Stimulated activated CD4-positive, alpha-beta T cell treated with anti-CD3 and anti-CD28 coated beads, Interleukin-12 subunit alpha, Interleukin-12 subunit beta, amount 100 ng/mL, for 24 hours (primary cell): ENCODE measurements at regions not wholly inside any gene's neighbourhood (a gene's known extent, or its start where the extent isn't known, plus 50 kb on each side); places are given as distances from the start of the nearest gene placed in this dataset.

Experiments used
- DNase-seq, 2 experiments: peaks; one replicate each; pipeline ENCODE4 v3.0.0-alpha.2; 2020; ENCODE audit warnings: low read depth in 2 of 2

DNA sequence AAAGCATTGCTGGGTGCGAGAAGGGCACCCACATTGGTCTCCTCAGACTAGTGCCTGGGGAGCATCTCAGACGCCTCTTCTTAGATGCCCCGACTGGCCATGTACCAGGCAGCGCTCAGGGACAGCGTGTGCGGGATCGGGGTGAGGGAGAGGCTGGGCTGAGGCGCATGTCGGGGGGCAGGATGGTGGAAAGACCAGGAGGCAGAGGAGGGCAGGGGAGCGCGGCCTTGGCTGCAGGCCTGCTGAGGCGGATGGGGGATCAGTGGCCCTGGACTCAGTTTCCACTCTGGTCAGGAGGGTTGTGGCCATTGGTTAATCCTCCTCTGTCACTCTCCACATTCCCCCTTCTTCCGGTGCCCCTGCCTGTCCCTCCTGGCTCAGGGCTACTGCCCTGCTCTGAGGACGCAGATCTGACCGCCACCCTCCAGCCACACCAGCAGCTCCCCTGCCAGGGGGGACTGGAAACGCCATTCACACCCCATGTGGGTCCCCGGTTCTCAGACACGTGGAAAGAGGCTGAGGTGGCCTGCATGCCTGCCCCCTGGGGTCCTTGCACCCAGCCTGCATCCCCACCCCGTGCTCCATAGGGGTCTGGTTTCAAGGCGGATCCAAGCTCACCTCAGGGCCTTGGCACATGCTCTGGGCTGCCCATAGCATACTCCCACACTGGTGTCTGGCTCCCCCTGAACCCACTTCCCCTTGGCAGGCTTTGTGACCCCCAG, 105.9 kb downstream of the CPZ start:
- no peak for DNase-seq

DNA sequence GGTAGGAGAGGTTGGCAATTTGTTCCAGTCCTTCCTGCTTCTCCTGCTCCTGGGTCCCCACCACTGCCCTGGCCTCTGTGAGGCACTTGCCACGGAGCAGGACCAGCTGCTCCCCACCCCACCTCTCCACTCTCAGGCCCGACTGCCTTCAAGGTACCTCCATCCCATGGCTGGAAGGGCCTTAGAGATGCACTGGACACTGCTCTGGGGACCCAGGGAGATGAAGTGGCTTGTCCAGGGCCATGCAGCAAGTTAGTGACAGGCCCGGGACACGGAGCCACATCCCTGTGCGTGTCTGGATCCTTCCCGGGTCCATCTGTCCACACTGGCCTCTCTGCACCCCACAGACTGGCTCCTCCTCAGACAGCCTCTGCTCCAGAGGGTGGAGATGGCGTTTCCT, 105.3 kb downstream of the CPZ start:
- DNase-seq, result no peak

DNA sequence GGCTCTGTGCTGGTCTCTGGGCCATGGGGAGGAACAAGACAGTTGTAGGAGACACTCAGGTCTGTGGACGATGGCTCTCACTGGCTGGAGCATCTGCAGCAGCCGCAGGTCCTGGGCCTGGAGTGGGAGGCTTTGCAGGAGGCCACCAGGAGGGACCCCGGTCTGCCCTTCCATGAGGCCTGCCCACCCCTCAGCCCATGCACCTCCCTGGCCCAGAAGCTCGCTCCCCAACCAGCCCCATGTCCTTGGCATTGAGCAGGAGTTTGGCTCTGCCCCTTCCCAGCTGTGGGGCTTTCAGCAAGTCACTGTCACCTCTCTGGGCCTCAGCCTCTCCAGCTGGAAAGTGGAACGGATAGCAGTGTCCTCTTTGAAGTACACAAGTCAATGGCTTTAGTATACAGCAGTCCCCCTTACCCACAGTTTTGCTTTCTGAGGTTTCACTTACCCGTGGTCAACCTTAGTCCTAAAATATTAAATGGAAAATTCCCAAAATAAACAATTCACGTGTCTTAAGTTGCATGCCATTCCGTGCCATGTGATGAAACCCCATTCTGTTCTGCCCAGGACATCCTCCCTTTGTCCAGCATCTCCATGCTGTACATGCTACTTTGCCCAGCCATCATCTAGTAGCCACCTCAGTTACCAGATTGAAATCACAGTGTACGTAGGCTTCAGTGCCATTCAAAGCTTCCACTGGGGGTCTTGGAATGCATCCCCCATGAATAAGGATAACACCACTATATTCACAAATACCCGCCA, 104.0 kb downstream of the CPZ start:
- no peak for DNase-seq

DNA sequence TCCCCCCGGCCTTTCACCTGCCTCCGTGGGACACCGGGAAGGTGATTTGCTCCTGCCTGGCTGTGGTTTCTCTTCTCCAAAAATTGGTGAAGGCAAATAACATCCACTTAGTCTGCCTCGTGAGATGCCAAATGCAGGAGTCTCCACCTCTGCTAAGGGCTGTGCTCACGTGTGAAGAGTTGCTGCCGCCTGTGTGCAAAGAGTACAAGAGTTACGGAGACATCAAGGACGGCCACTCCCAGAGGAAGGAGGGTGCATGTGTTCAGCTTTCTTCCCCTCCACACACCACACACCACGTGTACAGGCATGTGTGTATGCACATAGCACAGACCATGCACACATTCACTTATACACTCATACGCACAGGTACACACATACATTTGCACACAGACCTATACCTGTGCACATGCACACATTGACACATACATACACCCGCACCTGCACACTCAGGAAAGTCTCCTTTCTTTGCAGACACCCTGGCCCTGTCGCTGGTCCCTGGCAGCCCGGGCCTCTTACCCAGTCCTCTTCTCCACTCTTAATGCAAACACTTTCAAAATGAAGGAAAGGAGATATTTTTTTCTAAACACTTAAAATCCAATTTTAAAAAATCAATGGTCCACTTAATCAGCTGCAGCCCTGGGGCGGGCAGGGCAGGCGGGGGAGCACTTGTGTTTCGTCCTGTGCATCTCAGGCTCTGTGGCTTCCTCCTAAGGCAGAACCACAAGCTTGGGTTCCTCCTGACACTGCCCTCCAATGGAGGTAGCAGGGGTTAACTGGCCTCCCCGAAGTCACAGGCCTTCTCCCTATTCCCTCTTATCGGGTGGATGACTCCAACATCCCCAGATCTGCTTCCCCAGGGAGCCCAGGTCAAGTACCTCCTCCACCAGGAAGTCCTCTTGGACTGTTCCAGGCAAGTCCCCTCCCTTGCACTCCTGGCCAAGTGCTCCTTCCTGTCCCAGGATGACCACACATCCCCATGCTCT, 103.0 kb downstream of the CPZ start:
- no peak for DNase-seq

DNA sequence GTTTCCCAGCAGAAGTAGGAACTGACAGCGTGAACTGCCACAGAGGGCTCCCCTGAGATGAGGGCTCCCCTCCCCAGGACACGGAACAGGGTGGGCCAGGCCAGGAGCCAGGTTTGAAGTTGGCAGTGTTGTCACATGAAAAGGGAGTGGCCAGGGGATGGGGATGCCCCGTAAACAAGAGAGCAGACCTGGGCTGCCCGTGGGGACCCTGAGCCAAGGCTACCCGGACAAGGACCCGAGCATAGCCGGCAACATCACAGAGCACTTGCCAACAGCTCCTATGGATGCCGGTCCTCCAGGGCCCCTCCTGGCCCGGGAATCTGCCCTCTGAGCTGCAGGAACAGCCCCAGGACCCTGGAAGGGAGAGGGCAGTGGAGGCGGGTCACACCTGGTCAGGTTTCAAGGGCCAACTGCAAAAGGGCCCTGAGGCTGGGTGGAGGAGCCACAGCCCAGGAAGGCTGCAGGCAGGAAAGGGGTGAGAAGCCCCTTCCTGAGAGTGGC, 102.1 kb downstream of the CPZ start:
- DNase-seq, result no peak

DNA sequence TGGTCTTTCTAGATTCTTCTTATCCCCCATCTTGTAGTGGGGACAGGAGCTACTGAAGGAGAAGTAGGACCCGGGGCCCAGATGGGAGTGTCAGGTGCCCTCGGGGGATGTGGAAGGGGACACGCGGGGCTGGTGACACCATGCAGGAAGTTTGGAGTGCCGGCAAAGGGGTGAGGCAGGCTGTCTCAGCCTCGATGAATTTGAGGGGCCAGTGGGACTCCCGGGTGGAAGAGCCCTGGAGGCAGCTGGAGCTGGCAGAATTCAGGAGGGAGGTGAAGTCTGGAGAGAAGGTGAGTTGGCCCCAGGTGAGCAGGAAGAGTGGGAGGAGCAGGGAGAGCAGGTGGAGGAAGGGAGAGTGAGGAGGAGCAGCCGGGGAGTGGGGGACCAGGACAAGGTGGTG, 101.7 kb downstream of the CPZ start:
- DNase-seq, result no peak

DNA sequence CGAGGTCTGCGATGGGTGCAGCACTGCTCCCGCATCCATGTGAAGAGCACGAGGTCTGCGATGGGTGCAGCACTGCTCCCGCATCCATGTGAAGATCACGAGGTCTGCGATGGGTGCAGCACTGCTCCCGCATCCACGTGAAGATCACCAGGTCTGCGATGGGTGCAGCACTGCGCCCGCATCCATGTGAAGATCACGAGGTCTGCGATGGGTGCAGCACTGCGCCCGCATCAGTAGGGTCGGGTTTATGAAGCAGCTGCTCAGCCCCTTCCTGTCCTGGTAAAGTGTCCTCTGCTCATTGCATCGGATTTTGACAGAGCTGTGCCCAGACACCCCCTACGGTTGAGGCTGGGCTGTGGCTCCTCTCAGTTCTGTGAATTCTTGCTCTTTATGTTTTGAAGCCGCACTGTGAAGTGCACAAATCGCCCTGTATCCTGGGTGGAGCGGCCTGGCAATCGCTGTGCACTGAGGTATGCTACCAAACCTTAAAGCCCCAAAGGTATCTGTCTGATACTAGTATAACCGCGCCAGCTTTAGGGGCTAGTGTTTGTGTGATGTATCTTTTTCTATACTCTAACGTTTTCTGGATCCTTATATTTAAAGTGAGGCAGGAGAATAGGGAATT, 98.7 kb downstream of the CPZ start:
- DNase-seq, result no peak

DNA sequence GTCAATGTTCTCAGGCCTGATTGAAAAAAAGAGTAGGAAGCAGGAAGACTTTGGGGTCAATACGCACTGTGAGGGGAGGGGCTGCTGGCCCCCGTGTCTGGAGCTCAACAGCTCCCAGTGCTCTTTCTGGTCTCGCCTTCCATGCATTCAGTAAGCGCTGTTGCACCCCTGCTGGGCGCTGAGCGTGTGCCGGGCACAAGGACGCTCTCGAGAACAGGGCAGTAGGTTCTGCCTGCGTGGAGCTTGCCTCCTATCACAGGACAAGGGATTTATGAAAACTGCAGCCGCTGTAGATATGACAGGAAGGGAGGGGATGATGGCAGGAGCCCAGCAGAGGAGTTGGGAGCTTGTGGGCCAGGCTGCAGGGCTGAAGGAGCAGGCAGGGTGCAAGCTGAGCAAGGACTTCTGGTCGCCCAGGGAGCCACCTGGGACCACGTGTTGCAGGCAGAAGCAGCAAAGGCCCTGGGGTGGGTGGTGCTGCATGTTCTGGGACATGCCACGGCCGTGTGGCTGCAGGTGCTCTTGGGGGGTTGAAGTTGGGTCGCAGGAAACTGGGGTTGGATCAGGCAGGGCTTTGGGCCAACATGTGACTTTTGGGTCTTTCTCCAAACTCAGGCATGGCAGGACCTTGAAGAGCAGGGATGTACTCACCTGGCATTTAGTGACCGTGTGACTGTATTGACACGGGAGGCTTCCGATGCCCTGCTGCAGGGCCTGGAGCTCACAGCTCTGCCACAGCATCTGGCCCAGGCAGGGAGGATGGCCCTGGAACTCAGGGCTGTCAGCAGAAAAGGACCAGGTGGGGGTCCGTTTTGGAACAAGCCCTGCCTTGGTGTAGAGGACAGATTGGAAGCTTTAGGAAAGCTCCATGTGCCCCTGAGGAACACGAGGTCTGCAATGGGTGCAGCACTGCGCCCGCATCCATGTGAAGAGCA, 97.9 kb downstream of the CPZ start:
- DNase-seq, result no peak

DNA sequence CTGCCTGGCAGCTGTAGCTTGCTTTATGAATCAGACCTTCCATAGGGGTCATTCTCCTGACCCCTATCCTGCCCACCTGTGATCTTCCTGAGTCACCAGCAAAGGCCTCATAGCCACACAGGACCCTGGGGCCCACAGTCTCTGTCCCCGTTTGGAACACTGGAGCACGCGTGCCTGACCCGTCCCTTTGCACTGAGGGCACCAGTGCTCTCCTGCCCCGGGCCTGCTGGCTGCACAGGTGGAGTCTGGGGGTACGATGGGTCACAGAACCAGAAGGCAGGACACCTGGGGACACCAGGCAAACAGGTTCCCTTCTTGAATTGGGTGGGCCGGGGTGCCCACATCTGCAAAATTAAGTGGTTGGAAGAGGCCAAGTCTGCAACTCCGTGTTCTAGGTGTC, 97.2 kb downstream of the CPZ start:
- DNase-seq, result no peak

DNA sequence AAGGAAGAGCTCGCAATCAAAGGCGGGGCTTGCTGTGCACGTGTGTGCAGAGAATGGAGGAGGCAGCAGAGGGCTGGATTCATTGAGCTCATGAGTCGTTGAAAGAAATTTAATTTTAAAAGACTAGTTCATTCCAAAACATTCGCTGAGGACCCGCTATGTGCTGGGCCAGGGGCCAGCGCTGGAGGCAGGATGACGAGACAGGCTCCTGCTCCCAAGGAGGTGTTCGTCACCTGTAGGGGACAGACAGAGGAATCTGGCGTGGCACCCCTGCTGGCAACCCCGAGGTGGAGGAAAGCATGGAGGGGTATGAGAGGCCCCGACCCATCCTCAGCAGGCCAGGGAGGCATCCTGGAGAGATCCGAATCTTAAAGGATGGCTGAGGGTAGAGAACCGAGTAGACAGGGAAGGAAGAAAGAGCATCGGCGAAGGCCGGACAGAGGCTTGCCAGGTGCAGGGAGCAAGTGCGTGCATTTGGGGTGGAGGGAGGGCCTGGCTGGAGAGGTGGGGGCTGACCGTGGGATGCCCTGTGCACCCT, 96.4 kb downstream of the CPZ start:
- no peak for DNase-seq

DNA sequence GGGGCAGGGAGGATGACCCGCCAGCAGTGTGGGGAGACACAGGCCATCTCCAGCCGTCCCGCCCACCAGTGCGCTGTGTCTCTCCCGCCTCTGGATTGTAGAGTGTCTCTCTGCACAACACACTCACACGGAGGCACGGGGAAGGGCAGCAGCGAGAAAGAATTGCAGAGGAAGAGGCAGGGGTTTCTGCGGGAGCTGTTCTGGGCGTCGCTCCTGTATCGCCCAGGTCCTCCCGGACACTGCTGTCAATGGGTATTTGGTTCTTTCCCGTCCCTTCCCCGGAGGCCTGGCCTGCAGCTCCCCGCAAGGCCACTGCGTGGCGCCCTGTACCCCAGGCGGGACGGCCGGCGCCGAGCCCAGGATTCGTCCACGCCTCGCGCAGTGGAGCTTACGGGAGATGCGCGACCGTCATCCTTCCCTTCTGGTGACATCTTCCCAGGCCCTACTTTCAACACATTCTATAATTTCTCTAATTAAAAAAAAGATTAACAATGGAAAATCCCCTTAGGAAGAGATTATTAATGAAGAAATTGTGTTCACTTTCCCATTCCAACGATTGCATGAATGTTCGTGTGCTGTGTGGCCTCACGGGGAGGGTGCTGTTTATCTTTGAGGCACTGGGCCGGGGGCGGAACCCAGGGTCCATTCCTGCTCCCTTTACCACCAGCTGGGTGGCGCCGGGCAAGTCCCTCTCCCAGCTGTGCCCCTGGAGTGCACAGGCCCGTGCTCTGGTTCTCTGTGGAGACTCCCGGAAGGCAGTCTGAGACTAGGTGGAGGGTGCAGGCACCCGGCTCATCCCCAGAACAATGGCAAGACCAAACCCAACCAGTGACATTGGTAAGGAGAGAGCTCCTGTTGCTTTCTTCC, 95.7 kb downstream of the CPZ start:
- DNase-seq, result peak in 1 of 2 experiments; percentile 14

DNA sequence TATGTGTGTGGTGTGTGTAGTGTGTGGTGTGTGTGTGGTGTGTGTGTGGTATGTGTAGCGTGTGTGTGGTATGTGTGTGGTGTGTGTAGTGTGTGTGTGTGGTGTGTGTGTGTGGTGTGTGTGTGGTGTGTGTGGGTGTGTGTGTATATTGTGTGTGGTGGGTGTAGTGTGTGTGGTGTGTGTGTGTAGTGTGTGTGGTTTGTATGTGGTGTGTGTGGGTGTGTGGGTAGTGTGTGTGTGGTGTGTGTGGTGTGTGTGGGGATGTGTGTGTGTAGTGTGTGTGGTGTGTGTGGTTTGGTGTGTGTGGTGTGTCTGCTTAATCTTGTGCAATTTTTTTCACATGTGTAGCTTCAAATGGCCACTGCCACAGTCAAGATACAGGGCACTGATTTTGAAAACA, 94.5 kb downstream of the CPZ start:
- no peak for DNase-seq

DNA sequence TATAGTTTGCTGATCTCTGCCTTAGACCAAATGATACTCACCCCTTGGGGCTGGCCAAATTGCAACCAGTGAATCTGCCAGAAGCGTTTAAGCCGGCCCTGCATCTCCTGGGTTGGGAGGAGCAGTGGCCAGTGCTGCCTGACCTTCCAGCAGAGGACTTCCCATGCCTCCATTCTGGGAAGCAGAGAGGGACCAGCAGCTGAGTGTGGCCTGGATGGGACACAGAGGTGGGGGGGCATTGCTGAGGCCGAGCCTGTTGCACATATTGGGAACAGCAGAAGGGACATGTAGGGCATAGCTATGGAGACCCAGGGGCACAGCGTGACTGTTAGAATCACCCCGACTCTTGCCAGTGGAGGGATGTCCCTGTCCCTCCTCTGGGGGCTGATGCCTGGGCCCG, 93.3 kb downstream of the CPZ start:
- DNase-seq, result no peak

DNA sequence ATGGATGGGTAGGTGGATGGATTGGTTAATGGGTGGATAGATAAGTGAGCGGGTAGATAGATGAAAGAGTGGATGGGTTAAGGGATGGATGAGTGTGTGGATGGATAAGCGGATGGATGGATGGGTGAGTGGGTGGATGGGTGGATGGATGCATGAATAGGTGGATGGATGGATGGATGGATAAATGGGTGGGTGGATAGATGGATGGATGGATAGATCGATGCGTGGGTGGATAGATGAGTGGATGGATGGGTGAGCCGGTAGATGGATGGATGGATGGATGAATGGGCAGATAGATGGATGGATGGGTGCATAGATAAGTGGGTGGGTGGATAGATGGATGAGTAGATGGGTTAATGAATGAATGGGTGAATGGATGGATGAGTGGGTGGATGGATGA, 90.9 kb downstream of the CPZ start:
- no peak for DNase-seq

DNA sequence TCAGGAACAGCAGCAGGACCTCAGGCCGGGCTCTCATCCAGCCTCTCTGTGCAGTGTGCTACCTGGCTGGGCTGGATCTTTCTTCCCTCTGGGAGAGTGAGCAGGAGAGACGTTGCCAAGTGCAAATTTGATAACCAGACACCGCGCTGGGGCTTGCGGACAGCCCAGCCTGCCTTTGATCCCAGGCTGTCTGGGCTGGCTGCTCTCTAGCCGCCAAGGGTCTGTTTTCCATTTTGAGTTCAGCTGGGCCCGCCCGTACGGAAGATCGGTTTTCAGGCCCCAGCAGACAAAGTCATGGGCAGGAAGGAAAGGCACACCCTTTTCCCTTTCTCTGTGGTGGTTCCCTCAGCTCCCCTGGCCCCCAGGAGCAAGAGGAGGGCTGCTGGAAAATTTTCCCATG, 90.2 kb downstream of the CPZ start:
- no peak for DNase-seq

DNA sequence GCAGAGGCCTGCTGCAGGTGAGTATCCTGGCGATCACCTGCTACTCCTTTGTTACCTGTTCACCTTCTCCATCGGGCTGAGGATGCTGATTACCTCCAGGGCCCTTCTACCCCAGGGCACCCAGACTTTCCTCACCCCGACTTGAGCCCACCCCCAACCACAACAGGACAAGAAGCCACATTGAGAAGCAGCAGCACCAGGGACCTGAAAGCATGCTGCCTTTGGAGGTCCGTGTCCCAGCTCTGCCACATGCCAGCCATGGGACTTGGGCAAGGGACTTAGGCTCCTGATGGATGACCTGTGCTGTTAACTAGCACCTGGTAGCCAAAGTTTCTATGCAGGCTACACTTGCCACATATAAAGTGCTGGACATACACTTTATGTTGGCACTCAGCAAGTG, 89.7 kb downstream of the CPZ start:
- DNase-seq, result no peak

DNA sequence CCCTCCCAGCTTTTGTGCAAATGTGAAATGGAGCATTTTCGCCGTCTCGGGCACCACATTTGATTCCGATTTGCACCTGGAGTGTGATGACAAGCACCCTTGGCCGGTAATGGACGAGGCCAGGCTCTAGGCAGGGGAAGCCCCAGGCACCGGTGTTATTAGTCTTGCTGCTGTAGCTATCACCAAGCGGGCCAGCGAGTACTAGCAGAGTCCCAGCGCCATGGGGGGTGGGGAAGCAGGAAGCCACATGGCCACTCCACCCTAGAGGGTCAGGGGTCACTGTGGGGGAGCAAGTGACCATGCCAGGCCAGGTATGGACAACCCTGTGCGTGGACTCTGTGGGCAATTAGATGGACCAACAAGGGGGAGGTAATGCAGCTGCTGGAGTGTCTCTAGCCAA, 88.8 kb downstream of the CPZ start:
- no peak for DNase-seq

DNA sequence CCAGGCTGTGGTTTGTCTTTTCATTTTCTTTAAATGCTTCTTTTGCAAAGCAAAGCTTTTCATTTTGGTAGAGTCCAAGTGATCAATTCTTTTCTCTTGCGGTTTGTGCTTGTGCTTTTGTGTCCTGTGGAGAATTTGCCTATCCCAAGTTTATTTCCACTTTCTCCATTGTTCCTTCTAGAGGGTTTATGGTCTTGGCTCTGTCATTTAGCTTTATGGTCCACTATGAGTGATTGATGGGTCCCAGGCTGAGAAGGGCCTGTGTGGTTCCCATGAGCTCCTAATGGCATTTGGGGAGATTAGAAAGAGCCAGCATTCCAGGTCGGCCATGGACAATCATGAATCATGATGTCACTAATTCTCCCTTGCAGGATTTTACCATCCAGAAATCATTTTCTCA, 86.5 kb downstream of the CPZ start:
- no peak for DNase-seq

DNA sequence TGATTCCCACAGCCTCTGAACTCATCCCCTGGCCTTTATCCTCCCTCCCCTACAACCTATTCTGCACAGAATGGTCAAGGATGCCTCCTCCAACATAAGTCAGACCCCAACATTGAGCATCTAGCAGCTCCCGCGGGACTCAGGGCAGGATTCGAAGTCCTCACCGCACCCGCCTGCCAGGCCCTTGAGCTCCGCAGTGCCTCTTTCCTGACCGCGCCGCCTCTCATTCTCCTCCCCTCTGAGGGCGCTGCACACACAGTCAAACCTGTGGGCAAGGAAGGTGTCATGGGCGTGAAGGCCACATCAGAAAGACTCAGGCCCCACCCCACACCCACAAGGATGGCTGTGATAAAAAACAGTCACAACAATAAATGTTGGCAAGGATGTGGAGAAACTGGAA, 84.1 kb downstream of the CPZ start:
- DNase-seq, result no peak
